GM03348 (cell line): ENCODE measurements at regions not wholly inside any gene's neighbourhood (a gene's known extent, or its start where the extent isn't known, plus 50 kb on each side); places are given as distances from the start of the nearest gene placed in this dataset.
A peak's percentile ranks its signal among the peaks of the same experiment; 100 is the strongest.
"Not testable (repeated sequence)": the region's sequence is repeated elsewhere in the genome, so short reads cannot be mapped to it uniquely, and the experiment has no call there.

ENCODE experiments used
- DNase-seq: peaks from one replicate; pipeline ENCODE4 v3.0.0; 2012; ENCODE audit warnings: low spot score

GRCh38 chr15:88995449-88995848, 82.3 kb upstream of the MFGE8 start:
- DNase-seq = no peak

- no peak for DNase-seq
These were observed 84.4 kb upstream of the MFGE8 start for GRCh38 chr15:88997531-88997930.

GRCh38 chr15:88998980-88999713, 86.0 kb upstream of the MFGE8 start:
- DNase-seq = no peak

GRCh38 chr15:89001708-89002275, 86.5 kb upstream of the ABHD2 start:
- not testable (repeated sequence) for DNase-seq

- DNase-seq = peak; percentile 88
These were observed 85.9 kb upstream of the ABHD2 start for GRCh38 chr15:89002281-89002761.

- no peak for DNase-seq
These were observed 85.4 kb upstream of the ABHD2 start for GRCh38 chr15:89002830-89003229.

- DNase-seq = peak; percentile 60
These were observed 84.2 kb upstream of the ABHD2 start for GRCh38 chr15:89003865-89004725.

- DNase-seq = no peak
These were observed 83.6 kb upstream of the ABHD2 start for GRCh38 chr15:89004726-89005030.

- not testable (repeated sequence) for DNase-seq
These were observed 80.7 kb upstream of the ABHD2 start for GRCh38 chr15:89007527-89007926.

GRCh38 chr15:89007989-89008388, 80.3 kb upstream of the ABHD2 start:
- no peak for DNase-seq

GRCh38 chr15:89009080-89009479, 79.2 kb upstream of the ABHD2 start:
- DNase-seq = no peak

- DNase-seq = no peak
These were observed 72.7 kb upstream of the ABHD2 start for GRCh38 chr15:89015412-89016097.

- DNase-seq = no peak
These were observed 71.7 kb upstream of the ABHD2 start for GRCh38 chr15:89016549-89017041.

GRCh38 chr15:89017370-89018066, 70.7 kb upstream of the ABHD2 start:
- peak; percentile 82 for DNase-seq

- DNase-seq = peak; percentile 61
These were observed 70.0 kb upstream of the ABHD2 start for GRCh38 chr15:89018207-89018606.

GRCh38 chr15:89019436-89019835, 68.8 kb upstream of the ABHD2 start:
- DNase-seq = no peak

- peak; percentile 62 for DNase-seq
These were observed 67.0 kb upstream of the ABHD2 start for GRCh38 chr15:89021224-89021623.

GRCh38 chr15:89021886-89022285, 66.4 kb upstream of the ABHD2 start:
- DNase-seq = not testable (repeated sequence)

GRCh38 chr15:89023311-89023961, 64.8 kb upstream of the ABHD2 start:
- peak; percentile 55 for DNase-seq

GRCh38 chr15:89024418-89024817, 63.8 kb upstream of the ABHD2 start:
- no peak for DNase-seq

GRCh38 chr15:89026167-89026566, 62.1 kb upstream of the ABHD2 start:
- DNase-seq = no peak
